IPS-NIHi11 (cell line): ENCODE measurements at regions not wholly inside any gene's neighbourhood (a gene's known extent, or its start where the extent isn't known, plus 50 kb on each side); places are given as distances from the start of the nearest gene placed in this dataset.

Experiments used
- DNase-seq: peaks from one replicate; pipeline ENCODE4 v3.0.0; 2012; ENCODE audit warnings: mixed read lengths, low spot score

- DNase-seq = peak; percentile 8
Measured at GRCh38 chr14:39988939-39989338, 556.7 kb upstream of the FBXO33 start.

GRCh38 chr14:39984323-39984722, 552.1 kb upstream of the FBXO33 start:
- DNase-seq = no peak

GRCh38 chr14:39977198-39977597, 545.0 kb upstream of the FBXO33 start:
- DNase-seq = no peak

GRCh38 chr14:39974036-39974435, 541.8 kb upstream of the FBXO33 start:
- DNase-seq = no peak

GRCh38 chr14:39972704-39973103, 540.5 kb upstream of the FBXO33 start:
- DNase-seq = no peak

- no peak for DNase-seq
Measured at GRCh38 chr14:39967885-39968284, 535.7 kb upstream of the FBXO33 start.

- no peak for DNase-seq
Measured at GRCh38 chr14:39957987-39958386, 525.8 kb upstream of the FBXO33 start.

GRCh38 chr14:39957290-39957689, 525.1 kb upstream of the FBXO33 start:
- DNase-seq = no peak

GRCh38 chr14:39956372-39956771, 524.1 kb upstream of the FBXO33 start:
- DNase-seq = no peak

GRCh38 chr14:39948235-39948634, 516.0 kb upstream of the FBXO33 start:
- no peak for DNase-seq

GRCh38 chr14:39946807-39947206, 514.6 kb upstream of the FBXO33 start:
- no peak for DNase-seq

GRCh38 chr14:39939023-39939422, 506.8 kb upstream of the FBXO33 start:
- DNase-seq = no peak

- no peak for DNase-seq
Measured at GRCh38 chr14:39912192-39913100, 480.2 kb upstream of the FBXO33 start.

- no peak for DNase-seq
Measured at GRCh38 chr14:39897657-39898056, 465.4 kb upstream of the FBXO33 start.

GRCh38 chr14:39890026-39890425, 457.8 kb upstream of the FBXO33 start:
- DNase-seq = no peak

- DNase-seq = no peak
Measured at GRCh38 chr14:39884091-39884490, 451.9 kb upstream of the FBXO33 start.

GRCh38 chr14:39880965-39881364, 448.7 kb upstream of the FBXO33 start:
- DNase-seq = no peak

GRCh38 chr14:39880106-39880695, 448.0 kb upstream of the FBXO33 start:
- DNase-seq = peak; percentile 29

GRCh38 chr14:39877577-39878190, 445.5 kb upstream of the FBXO33 start:
- DNase-seq = no peak

GRCh38 chr14:39876916-39877315, 444.7 kb upstream of the FBXO33 start:
- DNase-seq = no peak

GRCh38 chr14:39875028-39875427, 442.8 kb upstream of the FBXO33 start:
- no peak for DNase-seq

- DNase-seq = no peak
Measured at GRCh38 chr14:39873791-39874190, 441.6 kb upstream of the FBXO33 start.

GRCh38 chr14:39868949-39869348, 436.7 kb upstream of the FBXO33 start:
- DNase-seq = no peak
